K562 (cell line): ENCODE measurements at regions not wholly inside any gene's neighbourhood (a gene's known extent, or its start where the extent isn't known, plus 50 kb on each side); places are given as distances from the start of the nearest gene placed in this dataset.

ENCODE experiments used
- BRF1 ChIP-seq: IDR thresholded peaks from 3 replicates; pipeline ENCODE4 v1.6.1; 2011; ENCODE audit warnings: borderline replicate concordance, mild to moderate bottlenecking; ENCODE audit not compliant: insufficient read length; ENCODE audit errors: extremely low read depth
- CEBPB ChIP-seq: fragments of 450-650 bp; IDR thresholded peaks from 2 replicates; pipeline ENCODE4 v1.6.1; 2016; ENCODE audit warnings: missing genetic modification characterization, missing compliant biosample characterization
- CTCFL ChIP-seq: IDR thresholded peaks from 2 replicates; pipeline ENCODE4 v1.6.1; 2011; ENCODE audit warnings: borderline replicate concordance, low read depth, mild to moderate bottlenecking, moderate library complexity, low read length; ENCODE audit not compliant: insufficient read depth, poor library complexity, severe bottlenecking
- E2F3 ChIP-seq: fragments of 250-450 bp; sonication (Bioruptor Pico); IDR thresholded peaks from 2 replicates; pipeline ENCODE4 v1.4.0; 2020; ENCODE audit warnings: mild to moderate bottlenecking
- HMBOX1 ChIP-seq: sonication (generic); IDR thresholded peaks from 2 replicates; pipeline ENCODE4 v1.6.1; 2016
- MAZ ChIP-seq, 2 experiments: fragments of 450-650 bp in 1 of 2; sonication (generic) in 1 of 2; formaldehyde crosslinking; IDR thresholded peaks in 1 of 2; conservative IDR thresholded peaks in 1 of 2; 2 replicates each; pipeline versions ENCODE4 v1.4.0 to v1.5.0; 2020; ENCODE audit warnings: mild to moderate bottlenecking in 1 of 2, missing genetic modification reagents in 1 of 2
- PHF21A ChIP-seq: fragments of 450-650 bp; IDR thresholded peaks from 2 replicates; pipeline ENCODE4 v1.6.1; 2017; ENCODE audit warnings: low read depth, borderline replicate concordance
- RBM34 ChIP-seq: fragments of 200-400 bp; formaldehyde crosslinking; IDR thresholded peaks from 2 replicates; pipeline ENCODE4 v1.6.1; 2018; ENCODE audit warnings: low read length, borderline replicate concordance; ENCODE audit not compliant: insufficient read depth
- SAP30 ChIP-seq: fragments of 200-600 bp; sonication (generic); IDR thresholded peaks from 2 replicates; pipeline ENCODE4 v1.6.1; 2012; ENCODE audit warnings: borderline replicate concordance, low read depth, mild to moderate bottlenecking, moderate library complexity, low read length, control low read depth, inconsistent platforms; ENCODE audit not compliant: insufficient read depth, poor library complexity, severe bottlenecking
- SMARCE1 ChIP-seq: fragments of 450-650 bp; IDR thresholded peaks from 2 replicates; pipeline ENCODE4 v1.7.1; 2016; ENCODE audit warnings: mild to moderate bottlenecking
- XRCC5 ChIP-seq: fragments of 200-400 bp; formaldehyde crosslinking; IDR thresholded peaks from 2 replicates; pipeline ENCODE4 v1.6.1; 2017; ENCODE audit warnings: low read depth, mild to moderate bottlenecking, low read length
- ZBTB40 ChIP-seq, 2 experiments: fragments of 450-650 bp in 1 of 2; sonication (generic) in 1 of 2; formaldehyde crosslinking in 1 of 2; IDR thresholded peaks; 2 replicates each; pipeline versions ENCODE4 v1.7.1 to v1.9.0; 2016 to 2022; ENCODE audit warnings: inconsistent platforms in 1 of 2, mild to moderate bottlenecking in 1 of 2, missing genetic modification reagents in 1 of 2

GRCh38 chr15:94844538-94845389 lies 613.4 kb downstream of the MCTP2 start (continued):
- TF ChIP-seq HMBOX1 (0 out of 2 replicates have a peak, but pooled peaks have one; percentile 29), SMARCE1 (no peak), MAZ (CRISPR knock-in tag; conservative IDR thresholded peaks at IDR 0.05 in 1 of 2, IDR thresholded peaks at IDR 0.05 in 1 of 2) (peak; percentile 81 to 92), SAP30 (no peak), ZBTB40 (IDR thresholded peaks at IDR 0.05) (no peak; the same call in 1 of the 2 replicates), ZBTB40 (CRISPR knock-in tag; IDR thresholded peaks at IDR 0.05) (no peak), CTCFL (peak; percentile 32), BRF1 (no peak), RBM34 (no peak), CEBPB (tag) (no peak), E2F3 (CRISPR knock-in tag) (no peak), XRCC5 (no peak), PHF21A (peak; percentile 73; the same call in 1 of the 2 replicates)
